ENCODE measurements at regions not wholly inside any gene's neighbourhood (a gene's known extent, or its start where the extent isn't known, plus 50 kb on each side); places are given as distances from the start of the nearest gene placed in this dataset.
"Not testable (repeated sequence)": the region's sequence is repeated elsewhere in the genome, so short reads cannot be mapped to it uniquely, and the experiment has no call there.

DNA sequence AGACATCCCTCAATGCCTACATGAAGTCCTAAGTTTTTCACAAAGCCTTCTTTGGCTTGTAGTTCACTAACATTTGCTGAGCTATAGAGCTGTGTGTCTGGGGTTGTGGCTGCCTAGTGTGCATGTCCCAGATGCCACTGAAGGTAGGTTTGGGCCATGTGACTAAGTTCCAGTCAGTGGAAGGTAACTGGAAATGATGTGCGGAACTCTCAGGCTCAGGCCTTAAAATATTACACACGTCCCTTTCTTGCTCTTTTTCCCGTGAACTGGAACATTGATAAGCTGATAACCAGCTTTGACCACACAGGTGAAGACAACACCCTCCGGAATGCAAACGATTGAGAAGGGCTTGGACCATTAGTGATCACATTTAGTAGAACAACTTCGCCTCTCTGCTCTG is 358.1 kb downstream of the GATA3 start:
- H3K36me3 ChIP-seq (replicated peaks; ENCODE audit: insufficient read depth, low read depth) = no peaks in the 10 kb centered on the region
- H3K27me3 ChIP-seq = no peaks in the 10 kb centered on the region
- TF ChIP-seq, protein P1, sequence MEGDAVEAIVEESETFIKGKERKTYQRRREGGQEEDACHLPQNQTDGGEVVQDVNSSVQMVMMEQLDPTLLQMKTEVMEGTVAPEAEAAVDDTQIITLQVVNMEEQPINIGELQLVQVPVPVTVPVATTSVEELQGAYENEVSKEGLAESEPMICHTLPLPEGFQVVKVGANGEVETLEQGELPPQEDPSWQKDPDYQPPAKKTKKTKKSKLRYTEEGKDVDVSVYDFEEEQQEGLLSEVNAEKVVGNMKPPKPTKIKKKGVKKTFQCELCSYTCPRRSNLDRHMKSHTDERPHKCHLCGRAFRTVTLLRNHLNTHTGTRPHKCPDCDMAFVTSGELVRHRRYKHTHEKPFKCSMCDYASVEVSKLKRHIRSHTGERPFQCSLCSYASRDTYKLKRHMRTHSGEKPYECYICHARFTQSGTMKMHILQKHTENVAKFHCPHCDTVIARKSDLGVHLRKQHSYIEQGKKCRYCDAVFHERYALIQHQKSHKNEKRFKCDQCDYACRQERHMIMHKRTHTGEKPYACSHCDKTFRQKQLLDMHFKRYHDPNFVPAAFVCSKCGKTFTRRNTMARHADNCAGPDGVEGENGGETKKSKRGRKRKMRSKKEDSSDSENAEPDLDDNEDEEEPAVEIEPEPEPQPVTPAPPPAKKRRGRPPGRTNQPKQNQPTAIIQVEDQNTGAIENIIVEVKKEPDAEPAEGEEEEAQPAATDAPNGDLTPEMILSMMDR (IDR thresholded peaks at IDR 0.05; ENCODE audit: poor library complexity) = no peak
- TF ChIP-seq EZH2 (IDR thresholded peaks at IDR 0.05; ENCODE audit: borderline replicate concordance) (no peak), EZH2phosphoT487 (IDR thresholded peaks at IDR 0.05; ENCODE audit: low read depth, severe bottlenecking, unreplicated experiment) (no peak)
- no peak overlapping the region for H3K4me3 ChIP-seq
- 64% methylated on average over 6 of the region's 6 CpGs for WGBS (ENCODE audit: low lambda C conversion rate, missing lambda C conversion rate)
- H3K9me2 ChIP-seq (replicated peaks; ENCODE audit: insufficient read depth) = no peaks in the 10 kb centered on the region
- no peaks in the 10 kb centered on the region for H4K20me1 ChIP-seq (ENCODE audit: insufficient read depth, poor library complexity, severe bottlenecking)
- H3K79me2 ChIP-seq = no peaks in the 10 kb centered on the region
- H3K27ac ChIP-seq = no peak overlapping the region
- no peak for DNase-seq (ENCODE audit: low spot score)
- H3K9me3 ChIP-seq (ENCODE audit: low read depth) = no peaks in the 10 kb centered on the region
- H2AFZ ChIP-seq = no peak overlapping the region
- H3K4me1 ChIP-seq (ENCODE audit: insufficient read depth) = no peaks in the 10 kb centered on the region
- H3K4me2 ChIP-seq = no peak overlapping the region

DNA sequence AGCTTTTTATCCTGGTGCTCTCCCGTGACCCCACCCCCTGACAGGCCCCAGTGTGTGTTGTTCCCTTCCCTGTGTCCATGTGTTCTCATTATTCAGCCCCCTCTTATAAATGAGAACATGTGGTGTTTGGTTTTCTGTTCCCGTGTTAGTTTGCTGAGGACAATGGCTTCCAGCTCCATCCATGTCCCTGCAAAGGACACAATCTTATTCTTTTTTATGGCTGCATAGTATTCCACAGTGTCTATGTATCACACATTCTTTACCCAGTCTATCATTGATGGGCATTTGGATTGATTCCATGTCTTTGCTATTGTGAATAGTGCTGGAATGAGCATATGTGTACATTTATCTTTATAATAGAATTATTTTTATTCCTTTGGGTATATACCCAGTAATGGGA is 360.5 kb downstream of the GATA3 start:
- WGBS (ENCODE audit: low lambda C conversion rate, missing lambda C conversion rate) = 80% methylated on average over 2 of the region's 2 CpGs

DNA sequence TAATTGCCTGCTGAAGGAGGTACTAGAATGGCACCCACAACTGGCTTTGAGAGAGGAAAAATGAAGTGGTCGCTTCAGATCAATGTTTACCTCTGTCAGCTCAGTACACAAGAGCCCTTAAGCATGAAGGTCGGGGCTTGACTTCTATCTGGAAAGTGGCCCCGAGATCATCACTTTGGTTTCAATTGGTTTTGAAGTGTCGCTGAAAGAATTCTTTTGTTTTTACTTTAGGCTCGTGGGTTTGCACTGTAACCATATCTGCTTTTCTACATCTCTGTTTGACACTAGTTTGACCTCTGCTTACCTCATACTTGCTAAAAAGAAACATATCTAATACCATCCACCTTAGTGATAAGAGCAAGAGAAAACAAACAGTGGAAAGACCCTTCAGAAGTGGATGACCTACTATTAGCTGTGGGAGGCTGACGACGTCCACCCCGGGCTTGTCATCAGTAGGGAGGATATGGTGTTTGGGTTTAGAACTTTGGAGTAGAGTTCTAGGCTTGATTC is 361.8 kb downstream of the GATA3 start:
- Histone ChIP-seq H3K9me2 (replicated peaks; ENCODE audit: insufficient read depth) (no peaks in the 10 kb centered on the region), H3K4me2 (no peak overlapping the region), H3K9me3 (ENCODE audit: low read depth) (no peaks in the 10 kb centered on the region), H4K20me1 (ENCODE audit: insufficient read depth, poor library complexity, severe bottlenecking) (no peaks in the 10 kb centered on the region), H3K4me3 (no peak overlapping the region), H3K4me1 (ENCODE audit: insufficient read depth) (no peaks in the 10 kb centered on the region), H3K27ac (no peak overlapping the region), H3K79me2 (no peaks in the 10 kb centered on the region), H2AFZ (no peak overlapping the region), H3K27me3 (no peaks in the 10 kb centered on the region), H3K36me3 (replicated peaks; ENCODE audit: insufficient read depth, low read depth) (no peaks in the 10 kb centered on the region)
- WGBS (ENCODE audit: low lambda C conversion rate, missing lambda C conversion rate) = 25% methylated on average over 8 of the region's 8 CpGs
- TF ChIP-seq EZH2phosphoT487 (IDR thresholded peaks at IDR 0.05; ENCODE audit: low read depth, severe bottlenecking, unreplicated experiment) (no peak), EZH2 (IDR thresholded peaks at IDR 0.05; ENCODE audit: borderline replicate concordance) (no peak)
- TF ChIP-seq, protein P1 (IDR thresholded peaks at IDR 0.05; ENCODE audit: poor library complexity) = no peak
- DNase-seq (ENCODE audit: low spot score) = no peak

More for the DNA sequence above, 360.5 kb downstream of the GATA3 start:
- H3K4me1 ChIP-seq (ENCODE audit: insufficient read depth); H4K20me1 ChIP-seq (ENCODE audit: insufficient read depth, poor library complexity, severe bottlenecking); H3K4me2 ChIP-seq; H3K4me3 ChIP-seq; H3K9me2 ChIP-seq (replicated peaks; ENCODE audit: insufficient read depth); H3K9me3 ChIP-seq (ENCODE audit: low read depth); H3K79me2 ChIP-seq; H2AFZ ChIP-seq; DNase-seq (ENCODE audit: low spot score); H3K27me3 ChIP-seq; H3K36me3 ChIP-seq (replicated peaks; ENCODE audit: insufficient read depth, low read depth); H3K27ac ChIP-seq: not testable (repeated sequence)

DNA sequence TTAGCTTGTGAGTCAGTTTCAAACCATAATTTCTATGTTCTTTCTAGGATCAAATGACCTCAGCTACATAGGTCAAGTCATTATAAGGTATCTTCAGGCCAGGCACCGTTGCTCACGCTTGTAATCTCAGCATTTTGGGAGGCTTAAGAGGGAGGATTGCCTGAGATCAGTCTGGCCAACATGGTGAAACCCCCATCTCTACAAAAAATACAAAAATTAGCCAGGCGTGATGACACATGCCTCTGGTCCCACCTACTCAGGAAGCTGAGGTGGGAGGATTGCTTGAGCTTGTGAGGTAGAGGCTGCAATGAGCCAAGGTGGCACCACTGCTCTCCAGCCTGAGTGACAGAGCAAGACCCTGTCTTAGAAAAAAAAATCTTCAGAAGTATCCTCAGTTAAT is 362.3 kb downstream of the GATA3 start:
- H3K9me3 ChIP-seq (ENCODE audit: low read depth) = no peaks in the 10 kb centered on the region
- DNase-seq (ENCODE audit: low spot score) = no peak
- no peak overlapping the region for H3K4me3 ChIP-seq
- H4K20me1 ChIP-seq (ENCODE audit: insufficient read depth, poor library complexity, severe bottlenecking) = no peaks in the 10 kb centered on the region
- TF ChIP-seq EZH2phosphoT487 (IDR thresholded peaks at IDR 0.05; ENCODE audit: low read depth, severe bottlenecking, unreplicated experiment) (no peak), EZH2 (IDR thresholded peaks at IDR 0.05; ENCODE audit: borderline replicate concordance) (no peak)
- TF ChIP-seq, protein P1 (IDR thresholded peaks at IDR 0.05; ENCODE audit: poor library complexity) = no peak
- H3K27me3 ChIP-seq = no peaks in the 10 kb centered on the region
- no peaks in the 10 kb centered on the region for H3K36me3 ChIP-seq (replicated peaks; ENCODE audit: insufficient read depth, low read depth)
- no peaks in the 10 kb centered on the region for H3K9me2 ChIP-seq (replicated peaks; ENCODE audit: insufficient read depth)
- H3K4me2 ChIP-seq = no peak overlapping the region
- H3K79me2 ChIP-seq = no peaks in the 10 kb centered on the region
- H3K27ac ChIP-seq = no peak overlapping the region
- WGBS (ENCODE audit: low lambda C conversion rate, missing lambda C conversion rate) = 75% methylated on average over 3 of the region's 3 CpGs
- H2AFZ ChIP-seq = no peak overlapping the region
- no peaks in the 10 kb centered on the region for H3K4me1 ChIP-seq (ENCODE audit: insufficient read depth)
